Coronary artery (tissue), 2 donors: ENCODE measurements at regions not wholly inside any gene's neighbourhood (a gene's known extent, or its start where the extent isn't known, plus 50 kb on each side); places are given as distances from the start of the nearest gene placed in this dataset.

Experiments used
- DNase-seq: peaks from one replicate; pipeline ENCODE4 v3.0.0-alpha.2; 2017; ENCODE audit warnings: low spot score
- H3K27ac ChIP-seq, 2 donors: fragments of 200-600 bp; sonication (generic); one replicate each; pipeline ENCODE4 v1.5.1; 2016 to 2019
- H3K4me3 ChIP-seq: fragments of 200-600 bp; sonication (generic); 2 replicates; pipeline ENCODE4 v1.5.1; 2016; ENCODE audit warnings: mild to moderate bottlenecking, moderate library complexity
- TF ChIP-seq, protein P1 (sequence below): fragments of 200-600 bp; sonication (generic); IDR thresholded peaks from one replicate; pipeline ENCODE4 v1.5.1; 2019; ENCODE audit warnings: antibody characterized with exemption

- peak overlapping the region in 1 of 2 donors; percentile 34 for H3K27ac ChIP-seq
- TF ChIP-seq, protein P1, sequence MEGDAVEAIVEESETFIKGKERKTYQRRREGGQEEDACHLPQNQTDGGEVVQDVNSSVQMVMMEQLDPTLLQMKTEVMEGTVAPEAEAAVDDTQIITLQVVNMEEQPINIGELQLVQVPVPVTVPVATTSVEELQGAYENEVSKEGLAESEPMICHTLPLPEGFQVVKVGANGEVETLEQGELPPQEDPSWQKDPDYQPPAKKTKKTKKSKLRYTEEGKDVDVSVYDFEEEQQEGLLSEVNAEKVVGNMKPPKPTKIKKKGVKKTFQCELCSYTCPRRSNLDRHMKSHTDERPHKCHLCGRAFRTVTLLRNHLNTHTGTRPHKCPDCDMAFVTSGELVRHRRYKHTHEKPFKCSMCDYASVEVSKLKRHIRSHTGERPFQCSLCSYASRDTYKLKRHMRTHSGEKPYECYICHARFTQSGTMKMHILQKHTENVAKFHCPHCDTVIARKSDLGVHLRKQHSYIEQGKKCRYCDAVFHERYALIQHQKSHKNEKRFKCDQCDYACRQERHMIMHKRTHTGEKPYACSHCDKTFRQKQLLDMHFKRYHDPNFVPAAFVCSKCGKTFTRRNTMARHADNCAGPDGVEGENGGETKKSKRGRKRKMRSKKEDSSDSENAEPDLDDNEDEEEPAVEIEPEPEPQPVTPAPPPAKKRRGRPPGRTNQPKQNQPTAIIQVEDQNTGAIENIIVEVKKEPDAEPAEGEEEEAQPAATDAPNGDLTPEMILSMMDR: no peak
- DNase-seq: no peak
- H3K4me3 ChIP-seq: no peak overlapping the region
Measured at GRCh38 chr5:96256795-96257470, 176.1 kb downstream of the PCSK1 start.

- no peak for DNase-seq
- TF ChIP-seq, protein P1: no peak
- H3K27ac ChIP-seq: peak overlapping the region; percentile 73 to 78
- H3K4me3 ChIP-seq: peak overlapping the region; percentile 38
Measured at GRCh38 chr5:96254980-96255691, 177.9 kb downstream of the PCSK1 start.

- no peak overlapping the region for H3K4me3 ChIP-seq
- TF ChIP-seq, protein P1: no peak
- no peak overlapping the region for H3K27ac ChIP-seq
- no peak for DNase-seq
Measured at GRCh38 chr5:96253140-96253539, 179.9 kb downstream of the PCSK1 start.

- H3K4me3 ChIP-seq: no peak overlapping the region
- no peak for DNase-seq
- no peak overlapping the region for H3K27ac ChIP-seq
- TF ChIP-seq, protein P1: no peak
Measured at GRCh38 chr5:96252596-96252995, 180.5 kb downstream of the PCSK1 start.

DNA sequence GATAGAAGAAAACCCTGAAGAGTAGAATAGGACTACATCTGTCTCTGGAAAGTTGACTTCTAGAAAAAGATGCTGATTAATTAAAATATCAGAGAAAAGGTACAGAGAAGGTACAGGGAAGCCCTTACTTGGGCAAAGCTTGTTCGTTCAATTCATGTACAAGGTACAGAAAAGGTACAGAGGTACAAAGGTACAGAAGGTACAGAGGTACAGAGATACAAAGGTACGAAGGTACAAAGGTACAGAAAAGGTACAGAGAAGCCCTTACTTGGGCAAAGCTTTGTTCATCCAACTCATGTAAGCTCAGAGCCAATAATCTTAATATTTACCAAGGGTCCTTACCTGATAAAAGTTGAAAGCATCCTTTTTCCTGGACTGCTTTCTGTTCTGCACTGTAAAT, 182.3 kb downstream of the PCSK1 start:
- no peak overlapping the region for H3K27ac ChIP-seq
- TF ChIP-seq, protein P1: no peak
- no peak for DNase-seq
- H3K4me3 ChIP-seq: no peak overlapping the region

- TF ChIP-seq, protein P1: no peak
- no peak for DNase-seq
- Histone ChIP-seq H3K27ac (peak overlapping the region; percentile 76 to 90), H3K4me3 (peak overlapping the region; percentile 34)
Measured at GRCh38 chr5:96248131-96248530, 184.9 kb downstream of the PCSK1 start.

GRCh38 chr5:96247708-96248107, 185.3 kb downstream of the PCSK1 start:
- TF ChIP-seq, protein P1: no peak
- H3K27ac ChIP-seq: peak overlapping the region; percentile 76 to 90
- DNase-seq: no peak
- H3K4me3 ChIP-seq: peak overlapping the region; percentile 34
